HepG2 (cell line): ENCODE measurements at regions not wholly inside any gene's neighbourhood (a gene's known extent, or its start where the extent isn't known, plus 50 kb on each side); places are given as distances from the start of the nearest gene placed in this dataset.

Experiments
- ATAC-seq: fragments of 200-7000 bp; cut with Tn5 transposase; 3 replicates; pipeline ENCODE4 v1.9.1; 2020; ENCODE audit warnings: mild to moderate bottlenecking, moderate library complexity
- BruUV-seq: library from RNA; stranded (reverse); fragments of 400-500 nt; replicated peaks from 2 replicates; lab custom pipeline; 2021; lab: Mats Ljungman, UMichigan
- CTCF ChIA-PET: fragments of 300-600 bp; formaldehyde crosslinking; extraction: SDS; loops from one replicate; lab custom pipeline; 2021; ENCODE audit warnings: low total read pairs, inconsistent platforms, low intra/inter-chr PET ratio; lab: Yijun Ruan, JAX
- POLR2A ChIA-PET: fragments of 350-600 bp; sonication (Branson Sonifier 250); formaldehyde crosslinking; loops from one replicate; lab custom pipeline; 2020; ENCODE audit warnings: antibody characterized with exemption, inconsistent platforms; lab: Yijun Ruan, JAX
- DNase-seq: peaks from one replicate; pipeline ENCODE4 v3.0.0-alpha.2; 2015; ENCODE audit warnings: low spot score
- FAIRE-seq: peaks from 3 replicates; lab custom pipeline; 2011; peaks lifted over from hg19 to GRCh38; lab: Jason Lieb, UNC
- H2AFZ ChIP-seq: one replicate; pipeline ENCODE4 v1.6.1; 2011; ENCODE audit warnings: low read length, inconsistent platforms
- H3K27ac ChIP-seq: fragments of 300-600 bp; 3 replicates; pipeline ENCODE4 v1.8.0; 2011; ENCODE audit warnings: mixed run types, mild to moderate bottlenecking, mixed read lengths, low read length, inconsistent platforms; ENCODE audit not compliant: insufficient read depth; ENCODE audit errors: extremely low read length
- H3K27me3 ChIP-seq, 2 experiments: fragments of 200-600 bp in 1 of 2; 2 replicates in 1 of 2; 3 replicates in 1 of 2; pipeline versions ENCODE4 v1.6.0 to v1.8.0; 2011; ENCODE audit warnings: low read length in 2 of 2, mild to moderate bottlenecking in 2 of 2, moderate library complexity in 2 of 2, inconsistent platforms in 1 of 2; ENCODE audit not compliant: insufficient read depth in 2 of 2, control insufficient read depth in 1 of 2
- H3K36me3 ChIP-seq, 2 experiments: fragments of 200-600 bp in 1 of 2; replicated peaks in 1 of 2; 2 replicates in 1 of 2; 3 replicates in 1 of 2; pipeline versions ENCODE4 v1.5.1 to v1.8.0; 2011; ENCODE audit warnings: low read length in 2 of 2, inconsistent platforms in 1 of 2; ENCODE audit not compliant: insufficient read depth in 2 of 2, control insufficient read depth in 1 of 2
- H3K4me1 ChIP-seq: 2 replicates; pipeline ENCODE4 v1.5.1; 2012; ENCODE audit warnings: low read length, inconsistent platforms; ENCODE audit not compliant: insufficient read depth
- H3K4me2 ChIP-seq: 2 replicates; pipeline ENCODE4 v1.6.0; 2011; ENCODE audit warnings: low read depth, low read length, inconsistent platforms
- H3K4me3 ChIP-seq, 3 experiments: fragments of 200-600 bp in 1 of 3; sonication (generic), shearing (Covaris generic) in 1 of 3; replicated peaks in 1 of 3; 2 replicates each; pipeline ENCODE4 v1.5.1; 2011 to 2016; ENCODE audit warnings: low read length in 3 of 3, inconsistent platforms in 2 of 3, low read depth in 2 of 3, mild to moderate bottlenecking in 2 of 3, control low read depth in 1 of 3, mixed read lengths in 1 of 3; ENCODE audit not compliant: insufficient read depth in 1 of 3
- H3K79me2 ChIP-seq: one replicate; pipeline ENCODE4 v1.6.1; 2011; ENCODE audit warnings: low read length, inconsistent platforms; ENCODE audit not compliant: insufficient read depth
- H3K9ac ChIP-seq: 2 replicates; pipeline ENCODE4 v1.6.0; 2011; ENCODE audit warnings: mild to moderate bottlenecking, low read depth, low read length, inconsistent platforms; ENCODE audit not compliant: insufficient read depth
- H3K9me3 ChIP-seq: 2 replicates; pipeline ENCODE4 v1.5.1; 2012; ENCODE audit warnings: mild to moderate bottlenecking, low read length
- H4K20me1 ChIP-seq: 2 replicates; pipeline ENCODE4 v1.6.0; 2011; ENCODE audit warnings: inconsistent platforms, mild to moderate bottlenecking, low read length, moderate library complexity; ENCODE audit not compliant: insufficient read depth
- ATF7 ChIP-seq, 2 experiments: fragments of 450-650 bp in 1 of 2; sonication (generic) in 1 of 2; formaldehyde crosslinking in 1 of 2; IDR thresholded peaks; 2 replicates each; pipeline versions ENCODE4 v1.4.0 to v1.6.1; 2016 to 2020; ENCODE audit warnings: antibody characterized with exemption in 1 of 2, mild to moderate bottlenecking in 1 of 2, missing genetic modification reagents in 1 of 2
- CBX5 ChIP-seq: sonication (generic); formaldehyde crosslinking; IDR thresholded peaks from 2 replicates; pipeline ENCODE4 v1.4.0; 2020; ENCODE audit warnings: missing genetic modification reagents, borderline replicate concordance
- CREB1 ChIP-seq, 2 experiments: fragments of 450-650 bp in 1 of 2; IDR thresholded peaks; 2 replicates each; pipeline ENCODE4 v1.6.1; 2016 to 2017; ENCODE audit warnings: control low read depth in 1 of 2, mild to moderate bottlenecking in 1 of 2, missing compliant biosample characterization in 1 of 2, missing genetic modification characterization in 1 of 2
- GFI1 ChIP-seq: sonication (generic); formaldehyde crosslinking; IDR thresholded peaks from 2 replicates; pipeline ENCODE4 v1.5.0; 2020; ENCODE audit warnings: missing genetic modification reagents, mild to moderate bottlenecking, borderline replicate concordance
- IRF2 ChIP-seq: IDR thresholded peaks from 2 replicates; pipeline ENCODE4 v1.6.1; 2018; ENCODE audit warnings: missing genetic modification reagents, missing compliant biosample characterization
- JUNB ChIP-seq: sonication (generic); formaldehyde crosslinking; IDR thresholded peaks from 2 replicates; pipeline ENCODE4 v1.8.0; 2022; ENCODE audit warnings: missing genetic modification reagents, mild to moderate bottlenecking, borderline replicate concordance
- MAFG ChIP-seq: sonication (generic); formaldehyde crosslinking; IDR thresholded peaks from 2 replicates; pipeline ENCODE4 v1.5.1; 2020; ENCODE audit warnings: mild to moderate bottlenecking, missing genetic modification reagents
- NFKBIZ ChIP-seq: IDR thresholded peaks from 2 replicates; pipeline ENCODE4 v1.6.1; 2018; ENCODE audit warnings: missing genetic modification reagents, missing compliant biosample characterization
- REL ChIP-seq: sonication (generic); formaldehyde crosslinking; conservative IDR thresholded peaks from 2 replicates; pipeline ENCODE4 v1.8.0; 2022; ENCODE audit warnings: mild to moderate bottlenecking, missing genetic modification reagents, moderate library complexity
- SIN3B ChIP-seq: fragments of 150-350 bp; IDR thresholded peaks from 2 replicates; pipeline ENCODE4 v1.6.1; 2014; ENCODE audit warnings: low read length
- ZFP1 ChIP-seq: IDR thresholded peaks from 2 replicates; pipeline ENCODE4 v1.6.1; 2016
- ZNF12 ChIP-seq: sonication (generic); formaldehyde crosslinking; IDR thresholded peaks from 2 replicates; pipeline ENCODE4 v1.5.0; 2020; ENCODE audit warnings: missing genetic modification reagents
- ZNF253 ChIP-seq: sonication (generic); formaldehyde crosslinking; IDR thresholded peaks from 2 replicates; pipeline ENCODE4 v1.8.0; 2022; ENCODE audit warnings: mild to moderate bottlenecking, missing genetic modification reagents, borderline replicate concordance
- ZNF282 ChIP-seq: fragments of 450-650 bp; IDR thresholded peaks from 2 replicates; pipeline ENCODE4 v1.6.1; 2018; ENCODE audit not compliant: partially characterized antibody
- ZNF430 ChIP-seq: sonication (generic); formaldehyde crosslinking; IDR thresholded peaks from 2 replicates; pipeline ENCODE4 v1.9.0; 2021; ENCODE audit warnings: mild to moderate bottlenecking, missing genetic modification reagents
- ZNF549 ChIP-seq: sonication (generic); formaldehyde crosslinking; IDR thresholded peaks from 2 replicates; pipeline ENCODE4 v1.5.0; 2020; ENCODE audit warnings: missing genetic modification reagents
- ZNF557 ChIP-seq: sonication (generic); formaldehyde crosslinking; IDR thresholded peaks from 2 replicates; pipeline ENCODE4 v1.4.0; 2020; ENCODE audit warnings: missing genetic modification reagents
- ZZZ3 ChIP-seq: sonication (generic); formaldehyde crosslinking; IDR thresholded peaks from 2 replicates; pipeline ENCODE4 v1.4.0; 2020; ENCODE audit warnings: missing genetic modification reagents, mild to moderate bottlenecking, borderline replicate concordance
- WGBS: methylation state at CpG from one replicate; pipeline ENCODE4 v1.1.6; 2017; ENCODE audit warnings: low lambda C conversion rate; 5-methylcytosine and 5-hydroxymethylcytosine counted together
- in situ Hi-C: cut with HindIII; loops from 2 replicates; pipeline ENCODE4 v1.10.0; 2017; ENCODE audit warnings: low pct_unique_long_range_greater_than_20kb; ENCODE audit not compliant: extremely low pct_ligation_motif_present
- intact Hi-C: fragments of 100-400 bp; cut with micrococcal nuclease; formaldehyde crosslinking; loops from one replicate; pipeline ENCODE4 v1.10.0; 2022; ENCODE audit not compliant: unreplicated experiment
- TF ChIP-seq, protein P1 (sequence below): sonication (generic); formaldehyde crosslinking; IDR thresholded peaks from 2 replicates; pipeline ENCODE4 v1.4.0; 2020; ENCODE audit warnings: missing genetic modification reagents
- TF ChIP-seq, protein P2 (sequence below): IDR thresholded peaks from 2 replicates; pipeline ENCODE4 v1.6.1; 2012; ENCODE audit warnings: inconsistent platforms

DNA sequence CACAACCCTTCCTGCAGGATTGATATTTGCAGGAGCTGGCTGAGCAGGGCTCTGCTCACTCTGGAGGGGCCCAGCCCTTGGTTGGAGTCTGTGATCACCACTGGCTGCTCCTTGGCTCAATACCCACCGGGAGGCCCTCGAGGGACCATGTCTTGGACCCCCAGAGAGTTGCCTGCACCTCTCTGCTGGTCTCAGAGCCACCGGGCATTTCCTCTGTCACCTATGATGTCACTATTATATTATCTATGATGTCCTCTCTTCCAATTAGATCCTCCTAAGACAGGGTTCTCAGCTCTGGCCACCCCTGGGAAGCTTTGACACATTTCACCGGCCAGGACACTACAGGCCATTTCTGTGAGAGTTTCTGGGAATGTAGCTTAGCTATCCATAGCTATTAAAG lies 113.1 kb downstream of the PDCL3 start:
- Histone ChIP-seq H3K27ac (no peak overlapping the region), H3K36me3 (no peaks in the 10 kb centered on the region), H3K9ac (no peak overlapping the region), H3K4me2 (no peak overlapping the region), H3K4me1 (0 out of 2 replicates have a peak, but pooled peaks cover 1% of the 10 kb centered on the region), H3K27me3 (peaks cover 1 to 70% of the 10 kb centered on the region in 2 experiments; a peak in 3 of 5 replicates), H3K4me3 (no peak overlapping the region), H3K79me2 (no peaks in the 10 kb centered on the region), H3K9me3 (no peaks in the 10 kb centered on the region), H2AFZ (no peak overlapping the region), H4K20me1 (no peaks in the 10 kb centered on the region; the same call in 1 of the 2 replicates)
- intact Hi-C loops (no loop called here), in situ Hi-C loops (no loop called here)
- TF ChIP-seq GFI1 (CRISPR knock-in tag) (no peak), CREB1 (IDR thresholded peaks at IDR 0.05) (peak; percentile 26; the same call in 1 of the 2 replicates), CREB1 (CRISPR knock-in tag; IDR thresholded peaks at IDR 0.05) (no peak), ATF7 (IDR thresholded peaks at IDR 0.05) (peak; percentile 66), ATF7 (CRISPR knock-in tag; IDR thresholded peaks at IDR 0.05) (no peak), ZNF549 (CRISPR knock-in tag) (no peak)
- DNase-seq: no peak
- CTCF ChIA-PET: no interaction called here
- no TSS peak for BruUV-seq
- POLR2A ChIA-PET: no interaction called here
- FAIRE-seq: no peak
- ATAC-seq: 0 out of 3 replicates have a peak, but pooled peaks have one; percentile 18
- WGBS: 13% methylated on average over 4 of the region's 4 CpGs

DNA sequence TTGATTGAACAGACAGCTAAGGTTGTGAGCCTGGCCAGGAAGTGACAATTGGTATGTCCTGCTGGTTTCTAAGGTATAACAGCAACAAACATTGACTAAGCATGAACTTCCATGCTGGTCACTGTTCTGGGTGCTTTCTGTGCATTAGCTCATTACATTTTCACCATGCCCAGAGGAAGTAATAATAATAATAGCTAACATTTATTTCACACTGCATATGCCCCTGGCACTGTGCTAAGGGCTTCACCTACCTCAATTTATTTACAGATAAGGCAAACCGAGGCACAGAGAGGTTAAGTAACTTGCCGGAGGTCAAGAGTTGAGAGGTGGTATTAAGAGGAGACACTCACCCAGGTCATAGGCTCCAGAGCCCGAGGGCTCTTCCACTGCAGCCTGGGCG lies 113.6 kb downstream of the PDCL3 start:
- ATAC-seq: no peak
- POLR2A ChIA-PET: no interaction called here
- FAIRE-seq: no peak
- TF ChIP-seq IRF2 (CRISPR knock-in tag) (no peak), ZFP1 (no peak), REL (CRISPR knock-in tag) (no peak), ZNF253 (CRISPR knock-in tag) (no peak), ZNF12 (CRISPR knock-in tag) (no peak), ZNF282 (no peak), NFKBIZ (no peak), CBX5 (CRISPR knock-in tag) (no peak), ZZZ3 (CRISPR knock-in tag) (no peak), JUNB (CRISPR knock-in tag) (no peak), MAFG (CRISPR knock-in tag) (no peak), ZNF430 (CRISPR knock-in tag) (no peak), ZNF557 (CRISPR knock-in tag) (no peak), SIN3B (no peak)
- TF ChIP-seq, protein P1, sequence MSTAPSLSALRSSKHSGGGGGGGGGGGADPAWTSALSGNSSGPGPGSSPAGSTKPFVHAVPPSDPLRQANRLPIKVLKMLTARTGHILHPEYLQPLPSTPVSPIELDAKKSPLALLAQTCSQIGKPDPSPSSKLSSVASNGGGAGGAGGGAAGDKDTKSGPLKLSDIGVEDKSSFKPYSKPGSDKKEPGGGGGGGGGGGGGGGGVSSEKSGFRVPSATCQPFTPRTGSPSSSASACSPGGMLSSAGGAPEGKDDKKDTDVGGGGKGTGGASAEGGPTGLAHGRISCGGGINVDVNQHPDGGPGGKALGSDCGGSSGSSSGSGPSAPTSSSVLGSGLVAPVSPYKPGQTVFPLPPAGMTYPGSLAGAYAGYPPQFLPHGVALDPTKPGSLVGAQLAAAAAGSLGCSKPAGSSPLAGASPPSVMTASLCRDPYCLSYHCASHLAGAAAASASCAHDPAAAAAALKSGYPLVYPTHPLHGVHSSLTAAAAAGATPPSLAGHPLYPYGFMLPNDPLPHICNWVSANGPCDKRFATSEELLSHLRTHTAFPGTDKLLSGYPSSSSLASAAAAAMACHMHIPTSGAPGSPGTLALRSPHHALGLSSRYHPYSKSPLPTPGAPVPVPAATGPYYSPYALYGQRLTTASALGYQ: no peak
- TF ChIP-seq, protein P2, sequence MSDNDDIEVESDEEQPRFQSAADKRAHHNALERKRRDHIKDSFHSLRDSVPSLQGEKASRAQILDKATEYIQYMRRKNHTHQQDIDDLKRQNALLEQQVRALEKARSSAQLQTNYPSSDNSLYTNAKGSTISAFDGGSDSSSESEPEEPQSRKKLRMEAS: no peak

More for the DNA sequence above, 113.6 kb downstream of the PDCL3 start:
- BruUV-seq: no TSS peak
- no peak overlapping the region for H3K9ac ChIP-seq
- no peaks in the 10 kb centered on the region for H3K36me3 ChIP-seq
- H3K9me3 ChIP-seq: no peaks in the 10 kb centered on the region
- H2AFZ ChIP-seq: no peak overlapping the region
- WGBS: 8% methylated on average over 4 of the region's 4 CpGs
- H3K4me2 ChIP-seq: no peak overlapping the region
- no peak for DNase-seq
- no peaks in the 10 kb centered on the region for H3K4me1 ChIP-seq
- H3K27ac ChIP-seq: no peak overlapping the region
- H3K27me3 ChIP-seq: peaks cover 1 to 69% of the 10 kb centered on the region in 2 experiments; a peak in 3 of 5 replicates
- intact Hi-C loops: no loop called here
- H4K20me1 ChIP-seq: no peaks in the 10 kb centered on the region; the same call in 1 of the 2 replicates
- no peaks in the 10 kb centered on the region for H3K79me2 ChIP-seq
- in situ Hi-C loops: no loop called here
- CTCF ChIA-PET: no interaction called here
- no peak overlapping the region for H3K4me3 ChIP-seq
